Lung (tissue), 11 donors: ENCODE measurements at regions not wholly inside any gene's neighbourhood (a gene's known extent, or its start where the extent isn't known, plus 50 kb on each side); places are given as distances from the start of the nearest gene placed in this dataset.

ENCODE experiments used
- ATAC-seq: fragments of 200-7000 bp; cut with Tn5 transposase; one replicate; pipeline ENCODE4 v1.9.1; 2020; ENCODE audit warnings: moderate number of reproducible peaks; ENCODE audit not compliant: insufficient read depth, low FRiP score
- DNase-seq, 3 donors: peaks; one replicate each; pipeline ENCODE4 v3.0.0-alpha.2; 2013 to 2017
- H3K27ac ChIP-seq, 2 donors: one replicate each; pipeline ENCODE4 v1.5.1; 2013; ENCODE audit warnings: mild to moderate bottlenecking in 2 of 2, moderate library complexity in 2 of 2, control low read depth in 1 of 2, inconsistent platforms in 1 of 2, low read depth in 1 of 2, low read length in 1 of 2
- H3K27me3 ChIP-seq, 3 donors: one replicate each; pipeline ENCODE4 v1.5.1; 2013; ENCODE audit warnings: low read length in 2 of 3; ENCODE audit not compliant: control insufficient read depth in 3 of 3, insufficient read depth in 3 of 3
- H3K36me3 ChIP-seq, 4 donors: one replicate each; pipeline ENCODE4 v1.5.1; 2013; ENCODE audit warnings: low read length in 4 of 4, mild to moderate bottlenecking in 1 of 4, moderate library complexity in 1 of 4; ENCODE audit not compliant: control insufficient read depth in 4 of 4, insufficient read depth in 4 of 4
- H3K4me1 ChIP-seq, 5 donors: one replicate each; pipeline ENCODE4 v1.5.1; 2013; ENCODE audit warnings: low read length in 5 of 5, mild to moderate bottlenecking in 2 of 5, moderate library complexity in 1 of 5; ENCODE audit not compliant: control insufficient read depth in 5 of 5, insufficient read depth in 5 of 5
- H3K4me3 ChIP-seq: one replicate; pipeline ENCODE4 v1.5.1; 2013; ENCODE audit warnings: mild to moderate bottlenecking, control low read depth, moderate library complexity
- H3K9ac ChIP-seq, 2 donors: one replicate each; pipeline ENCODE4 v1.5.1; 2013; ENCODE audit warnings: low read length in 2 of 2, control low read depth in 1 of 2; ENCODE audit not compliant: insufficient read depth in 1 of 2
- H3K9me3 ChIP-seq, 4 donors: one replicate each; pipeline ENCODE4 v1.5.1; 2013; ENCODE audit warnings: low read length in 3 of 4, mild to moderate bottlenecking in 1 of 4, moderate library complexity in 1 of 4; ENCODE audit not compliant: control insufficient read depth in 4 of 4, insufficient read depth in 3 of 4
- CTCF ChIP-seq: IDR thresholded peaks from 2 replicates; pipeline ENCODE4 v1.5.1; 2012; ENCODE audit warnings: mild to moderate bottlenecking; ENCODE audit errors: control extremely low read depth, extremely low read depth
- WGBS, 2 donors: extraction: QIAGEN DNeasy Blood & Tissue Kit; methylation state at CpG; one replicate each; pipeline ENCODE4 v1.1.7; 2013; 5-methylcytosine and 5-hydroxymethylcytosine counted together
- donor health status: control.
- donor health status: control.
- donor health status: Bipolar disorder and iron deficiency.
- donor health status: healthy.
- donor health status: DM: yes; HTN: yes; CAD: no.

- H3K36me3 ChIP-seq = no peaks in the 10 kb centered on the region
- no peaks in the 10 kb centered on the region for H3K27me3 ChIP-seq
- DNase-seq (peak in 2 of 3 donors; percentile 17 to 21), ATAC-seq (no peak)
- no peak overlapping the region for H3K27ac ChIP-seq
- no peak for TF ChIP-seq CTCF
- H3K4me3 ChIP-seq = no peak overlapping the region
- no peak overlapping the region for H3K9ac ChIP-seq
- H3K9me3 ChIP-seq = peaks cover 0 to under 1% (median 0%) of the 10 kb centered on the region in 4 donors
- peaks cover 0 to 41% (median 0%) of the 10 kb centered on the region in 5 donors for H3K4me1 ChIP-seq
- 57 to 67% methylated on average over 4 of the region's 4 CpGs for WGBS, 2 donors
Observed at GRCh38 chr2:129297430-129297829, 682.0 kb upstream of the RAB6C start.

- no peak for TF ChIP-seq CTCF
- H3K27ac ChIP-seq = no peak overlapping the region
- H3K9ac ChIP-seq = no peak overlapping the region
- DNase-seq (no peak), ATAC-seq (no peak)
- WGBS, 2 donors = 85 to 89% methylated on average over 2 of the region's 2 CpGs
- peaks cover 0 to 2% (median 0%) of the 10 kb centered on the region in 4 donors for H3K9me3 ChIP-seq
- no peaks in the 10 kb centered on the region for H3K27me3 ChIP-seq
- H3K4me3 ChIP-seq = no peak overlapping the region
- peaks cover 0 to 47% (median 0%) of the 10 kb centered on the region in 5 donors for H3K4me1 ChIP-seq
- no peaks in the 10 kb centered on the region for H3K36me3 ChIP-seq
Observed at GRCh38 chr2:129299338-129299737, 680.1 kb upstream of the RAB6C start.

GRCh38 chr2:129299756-129300155, 679.7 kb upstream of the RAB6C start:
- no peaks in the 10 kb centered on the region for H3K27me3 ChIP-seq
- peaks cover 0 to 2% (median 0%) of the 10 kb centered on the region in 4 donors for H3K9me3 ChIP-seq
- H3K4me3 ChIP-seq = no peak overlapping the region
- H3K4me1 ChIP-seq = peaks cover 0 to 47% (median 0%) of the 10 kb centered on the region in 5 donors
- DNase-seq (no peak), ATAC-seq (no peak)
- no peak for TF ChIP-seq CTCF
- WGBS, 2 donors = 91 to 95% methylated on average over 8 of the region's 8 CpGs
- no peak overlapping the region for H3K9ac ChIP-seq
- no peaks in the 10 kb centered on the region for H3K36me3 ChIP-seq
- H3K27ac ChIP-seq = no peak overlapping the region

GRCh38 chr2:129300456-129300855, 679.0 kb upstream of the RAB6C start:
- Histone ChIP-seq H3K36me3 (no peaks in the 10 kb centered on the region), H3K4me1 (peaks cover 0 to 47% (median 0%) of the 10 kb centered on the region in 5 donors), H3K9ac (no peak overlapping the region), H3K9me3 (peaks cover 0 to 2% (median 0%) of the 10 kb centered on the region in 4 donors), H3K27me3 (no peaks in the 10 kb centered on the region), H3K27ac (no peak overlapping the region), H3K4me3 (no peak overlapping the region)
- TF ChIP-seq CTCF = no peak
- ATAC-seq (no peak), DNase-seq (no peak)
- 85 to 95% methylated on average over 9 of the region's 9 CpGs for WGBS, 2 donors
